Fibroblast of lung (primary cell): ENCODE measurements at regions not wholly inside any gene's neighbourhood (a gene's known extent, or its start where the extent isn't known, plus 50 kb on each side); places are given as distances from the start of the nearest gene placed in this dataset.

Experiments used
- DNase-seq, 2 donors: peaks; one replicate each; pipeline versions ENCODE4 v3.0.0 to v3.0.0-alpha.2; 2010; ENCODE audit warnings: low read depth in 2 of 2
- H2AFZ ChIP-seq: 2 replicates; pipeline ENCODE4 v1.5.1; 2012; ENCODE audit warnings: low read length, control low read depth, inconsistent platforms
- H3K27ac ChIP-seq: 2 replicates; pipeline ENCODE4 v1.5.1; 2011; ENCODE audit warnings: low read length, control low read depth; ENCODE audit not compliant: insufficient read depth
- H3K27me3 ChIP-seq: 2 replicates; pipeline ENCODE4 v1.5.1; 2011; ENCODE audit warnings: mild to moderate bottlenecking, low read length; ENCODE audit not compliant: control insufficient read depth, insufficient read depth
- H3K36me3 ChIP-seq: 2 replicates; pipeline ENCODE4 v1.5.1; 2011; ENCODE audit warnings: low read length; ENCODE audit not compliant: control insufficient read depth, insufficient read depth
- H3K4me1 ChIP-seq: 2 replicates; pipeline ENCODE4 v1.5.1; 2011; ENCODE audit warnings: low read length; ENCODE audit not compliant: control insufficient read depth, insufficient read depth; ENCODE audit errors: extremely low read depth
- H3K4me2 ChIP-seq: 2 replicates; pipeline ENCODE4 v1.5.1; 2011; ENCODE audit warnings: low read length, control low read depth; ENCODE audit not compliant: insufficient read depth; ENCODE audit errors: extremely low read depth
- H3K4me3 ChIP-seq, 4 experiments: fragments of 200-600 bp in 1 of 4; sonication (generic) in 1 of 4; replicated peaks in 1 of 4; 2 replicates each; pipeline ENCODE4 v1.5.1; 2011 to 2016; ENCODE audit warnings: low read length in 4 of 4, low read depth in 3 of 4, mild to moderate bottlenecking in 3 of 4, control low read depth in 2 of 4, inconsistent platforms in 1 of 4, mixed read lengths in 1 of 4; ENCODE audit not compliant: insufficient read depth in 1 of 4; ENCODE audit errors: control extremely low read depth in 1 of 4
- H3K79me2 ChIP-seq: 2 replicates; pipeline ENCODE4 v1.5.1; 2012; ENCODE audit warnings: mild to moderate bottlenecking, low read length, inconsistent platforms; ENCODE audit not compliant: control insufficient read depth, insufficient read depth
- H3K9ac ChIP-seq: 2 replicates; pipeline ENCODE4 v1.5.1; 2011; ENCODE audit warnings: mild to moderate bottlenecking, low read length, control low read depth; ENCODE audit not compliant: insufficient read depth
- H3K9me3 ChIP-seq: 2 replicates; pipeline ENCODE4 v1.5.1; 2012; ENCODE audit warnings: low read depth, low read length; ENCODE audit not compliant: control insufficient read depth, insufficient read depth
- H4K20me1 ChIP-seq: 2 replicates; pipeline ENCODE4 v1.5.1; 2011; ENCODE audit warnings: low read length; ENCODE audit not compliant: control insufficient read depth, insufficient read depth; ENCODE audit errors: extremely low read depth
- CTCF ChIP-seq, 2 donors: IDR thresholded peaks in 1 of 2; conservative IDR thresholded peaks in 1 of 2; 1 replicate in 1 of 2; 2 replicates in 1 of 2; pipeline ENCODE4 v1.5.1; 2011 to 2012; ENCODE audit warnings: low read length in 2 of 2, control low read depth in 1 of 2, inconsistent platforms in 1 of 2, low read depth in 1 of 2, mild to moderate bottlenecking in 1 of 2
- EZH2 ChIP-seq: IDR thresholded peaks from 2 replicates; pipeline ENCODE4 v1.5.1; 2012; ENCODE audit warnings: low read length, control low read depth, mild to moderate bottlenecking; ENCODE audit errors: missing control alignments

- H3K4me3 ChIP-seq: no peak overlapping the region
- no peak overlapping the region for H3K27ac ChIP-seq
Measured at GRCh38 chr2:53445383-53446070, 322.1 kb upstream of the CHAC2 start.

GRCh38 chr2:53442783-53443182 is 324.8 kb upstream of the CHAC2 start:
- H3K36me3 ChIP-seq: no peaks in the 10 kb centered on the region
- H3K79me2 ChIP-seq: no peaks in the 10 kb centered on the region
- no peaks in the 10 kb centered on the region for H3K9me3 ChIP-seq
- H3K4me2 ChIP-seq: no peak overlapping the region
- H3K27me3 ChIP-seq: no peaks in the 10 kb centered on the region
- no peak overlapping the region for H3K4me3 ChIP-seq
- no peak overlapping the region for H3K9ac ChIP-seq
- no peak for DNase-seq
- H2AFZ ChIP-seq: no peak overlapping the region
- H3K4me1 ChIP-seq: peaks cover 3% of the 10 kb centered on the region
- no peak for TF ChIP-seq EZH2
- no peak for TF ChIP-seq CTCF (conservative IDR thresholded peaks at IDR 0.05 in 1 of 2, IDR thresholded peaks at IDR 0.05 in 1 of 2; ENCODE audit: low read depth in 1 of 2, low read length in 2 of 2)
- H3K27ac ChIP-seq: no peak overlapping the region
- no peaks in the 10 kb centered on the region for H4K20me1 ChIP-seq

More at GRCh38 chr2:53445383-53446070, 322.1 kb upstream of the CHAC2 start:
- Histone ChIP-seq H3K9me3 (no peaks in the 10 kb centered on the region), H4K20me1 (no peaks in the 10 kb centered on the region), H3K27me3 (no peaks in the 10 kb centered on the region), H3K79me2 (no peaks in the 10 kb centered on the region), H3K9ac (no peak overlapping the region), H2AFZ (no peak overlapping the region), H3K36me3 (no peaks in the 10 kb centered on the region), H3K4me2 (peak overlapping the region; percentile 10), H3K4me1 (peaks cover 3% of the 10 kb centered on the region)
- peak; percentile 27 to 78 for DNase-seq
- no peak for TF ChIP-seq EZH2
- no peak for TF ChIP-seq CTCF (conservative IDR thresholded peaks at IDR 0.05 in 1 of 2, IDR thresholded peaks at IDR 0.05 in 1 of 2; ENCODE audit: low read depth in 1 of 2, low read length in 2 of 2)

- Histone ChIP-seq H2AFZ (no peak overlapping the region), H3K4me1 (peaks cover 3% of the 10 kb centered on the region), H4K20me1 (no peaks in the 10 kb centered on the region), H3K36me3 (no peaks in the 10 kb centered on the region), H3K4me2 (no peak overlapping the region), H3K27ac (no peak overlapping the region), H3K9ac (no peak overlapping the region), H3K9me3 (no peaks in the 10 kb centered on the region), H3K4me3 (no peak overlapping the region), H3K27me3 (no peaks in the 10 kb centered on the region), H3K79me2 (no peaks in the 10 kb centered on the region)
- DNase-seq: no peak
- TF ChIP-seq CTCF (conservative IDR thresholded peaks at IDR 0.05 in 1 of 2, IDR thresholded peaks at IDR 0.05 in 1 of 2; ENCODE audit: low read depth in 1 of 2, low read length in 2 of 2) (no peak), EZH2 (no peak)
Measured at GRCh38 chr2:53442093-53442492, 325.5 kb upstream of the CHAC2 start.
